Skeletal muscle tissue (tissue), 3 donors: ENCODE measurements at regions not wholly inside any gene's neighbourhood (a gene's known extent, or its start where the extent isn't known, plus 50 kb on each side); places are given as distances from the start of the nearest gene placed in this dataset.

Experiments used
- H3K27ac ChIP-seq: one replicate; pipeline ENCODE4 v1.7.0; 2013; ENCODE audit warnings: mild to moderate bottlenecking, low read depth, low read length, inconsistent platforms
- H3K27me3 ChIP-seq, 3 donors: one replicate each; pipeline ENCODE4 v1.7.0; 2013; ENCODE audit warnings: low read length in 3 of 3; ENCODE audit not compliant: control insufficient read depth in 3 of 3, insufficient read depth in 3 of 3
- H3K36me3 ChIP-seq, 3 donors: one replicate each; pipeline ENCODE4 v1.7.0; 2013; ENCODE audit warnings: low read length in 3 of 3; ENCODE audit not compliant: control insufficient read depth in 3 of 3, insufficient read depth in 3 of 3
- H3K4me1 ChIP-seq, 3 donors: one replicate each; pipeline ENCODE4 v1.7.0; 2013; ENCODE audit warnings: low read length in 3 of 3, mild to moderate bottlenecking in 3 of 3; ENCODE audit not compliant: control insufficient read depth in 3 of 3, insufficient read depth in 3 of 3
- H3K4me3 ChIP-seq, 3 donors: one replicate each; pipeline ENCODE4 v1.7.0; 2013; ENCODE audit warnings: low read length in 3 of 3
- H3K9ac ChIP-seq, 3 donors: one replicate each; pipeline ENCODE4 v1.7.0; 2013; ENCODE audit warnings: low read length in 3 of 3, mild to moderate bottlenecking in 3 of 3, moderate library complexity in 2 of 3, low read depth in 1 of 3
- H3K9me3 ChIP-seq, 3 donors: one replicate each; pipeline ENCODE4 v1.7.0; 2013; ENCODE audit warnings: low read length in 3 of 3; ENCODE audit not compliant: control insufficient read depth in 3 of 3
- donor health status: Osteomylitis.

GRCh38 chr2:81467096-81467495, 1162.5 kb upstream of the LRRTM1 start:
- Histone ChIP-seq H3K27ac (no peak overlapping the region), H3K9me3 (peaks cover 0 to 4% (median 0%) of the 10 kb centered on the region in 3 donors), H3K4me3 (no peak overlapping the region), H3K4me1 (no peaks in the 10 kb centered on the region), H3K27me3 (no peaks in the 10 kb centered on the region), H3K9ac (no peak overlapping the region), H3K36me3 (no peaks in the 10 kb centered on the region)

GRCh38 chr2:81462420-81462819, 1157.9 kb upstream of the LRRTM1 start:
- H3K27ac ChIP-seq, result no peak overlapping the region
- H3K27me3 ChIP-seq, result no peaks in the 10 kb centered on the region
- H3K9me3 ChIP-seq, result peaks cover 0 to 4% (median 0%) of the 10 kb centered on the region in 3 donors
- no peak overlapping the region for H3K4me3 ChIP-seq
- H3K36me3 ChIP-seq, result no peaks in the 10 kb centered on the region
- no peak overlapping the region for H3K9ac ChIP-seq
- H3K4me1 ChIP-seq, result no peaks in the 10 kb centered on the region

GRCh38 chr2:81445176-81445575, 1140.6 kb upstream of the LRRTM1 start:
- H3K4me3 ChIP-seq, result no peak overlapping the region
- H3K9me3 ChIP-seq, result no peaks in the 10 kb centered on the region
- no peak overlapping the region for H3K27ac ChIP-seq
- no peaks in the 10 kb centered on the region for H3K36me3 ChIP-seq
- H3K27me3 ChIP-seq, result no peaks in the 10 kb centered on the region
- H3K4me1 ChIP-seq, result no peaks in the 10 kb centered on the region
- no peak overlapping the region for H3K9ac ChIP-seq

GRCh38 chr2:81437456-81438000, 1133.0 kb upstream of the LRRTM1 start:
- Histone ChIP-seq H3K9me3 (no peaks in the 10 kb centered on the region), H3K4me1 (no peaks in the 10 kb centered on the region), H3K27ac (no peak overlapping the region), H3K36me3 (no peaks in the 10 kb centered on the region), H3K27me3 (no peaks in the 10 kb centered on the region), H3K4me3 (no peak overlapping the region), H3K9ac (no peak overlapping the region)

- Histone ChIP-seq H3K4me1 (no peaks in the 10 kb centered on the region), H3K36me3 (no peaks in the 10 kb centered on the region), H3K27me3 (no peaks in the 10 kb centered on the region), H3K27ac (no peak overlapping the region), H3K4me3 (no peak overlapping the region), H3K9ac (no peak overlapping the region), H3K9me3 (no peaks in the 10 kb centered on the region)
These were observed 1131.7 kb upstream of the LRRTM1 start for GRCh38 chr2:81436256-81436655.

GRCh38 chr2:81412681-81413080, 1108.1 kb upstream of the LRRTM1 start:
- Histone ChIP-seq H3K36me3 (no peaks in the 10 kb centered on the region), H3K4me1 (no peaks in the 10 kb centered on the region), H3K27me3 (no peaks in the 10 kb centered on the region), H3K9me3 (no peaks in the 10 kb centered on the region), H3K4me3 (no peak overlapping the region), H3K9ac (no peak overlapping the region), H3K27ac (no peak overlapping the region)

GRCh38 chr2:81403508-81403907, 1099.0 kb upstream of the LRRTM1 start:
- H3K4me3 ChIP-seq, result no peak overlapping the region
- no peaks in the 10 kb centered on the region for H3K27me3 ChIP-seq
- no peaks in the 10 kb centered on the region for H3K9me3 ChIP-seq

GRCh38 chr2:81396417-81397019, 1092.0 kb upstream of the LRRTM1 start:
- H3K27ac ChIP-seq, result no peak overlapping the region
- H3K9ac ChIP-seq, result no peak overlapping the region
- no peaks in the 10 kb centered on the region for H3K27me3 ChIP-seq
- H3K4me1 ChIP-seq, result no peaks in the 10 kb centered on the region
- H3K9me3 ChIP-seq, result no peaks in the 10 kb centered on the region
- H3K4me3 ChIP-seq, result no peak overlapping the region
- no peaks in the 10 kb centered on the region for H3K36me3 ChIP-seq

More at GRCh38 chr2:81403508-81403907, 1099.0 kb upstream of the LRRTM1 start:
- Histone ChIP-seq H3K4me1 (no peaks in the 10 kb centered on the region), H3K9ac (no peak overlapping the region), H3K36me3 (no peaks in the 10 kb centered on the region), H3K27ac (no peak overlapping the region)

- no peaks in the 10 kb centered on the region for H3K27me3 ChIP-seq
- H3K36me3 ChIP-seq, result no peaks in the 10 kb centered on the region
- no peak overlapping the region for H3K9ac ChIP-seq
- H3K27ac ChIP-seq, result no peak overlapping the region
- H3K9me3 ChIP-seq, result no peaks in the 10 kb centered on the region
- H3K4me1 ChIP-seq, result no peaks in the 10 kb centered on the region
- H3K4me3 ChIP-seq, result no peak overlapping the region
These were observed 1091.2 kb upstream of the LRRTM1 start for GRCh38 chr2:81395746-81396145.

GRCh38 chr2:81389203-81389602, 1084.7 kb upstream of the LRRTM1 start:
- H3K9ac ChIP-seq, result no peak overlapping the region
- no peaks in the 10 kb centered on the region for H3K4me1 ChIP-seq
- H3K36me3 ChIP-seq, result no peaks in the 10 kb centered on the region
- H3K27ac ChIP-seq, result no peak overlapping the region
- H3K27me3 ChIP-seq, result no peaks in the 10 kb centered on the region
- no peaks in the 10 kb centered on the region for H3K9me3 ChIP-seq
- H3K4me3 ChIP-seq, result no peak overlapping the region
